HepG2 (cell line): ENCODE measurements at regions not wholly inside any gene's neighbourhood (a gene's known extent, or its start where the extent isn't known, plus 50 kb on each side); places are given as distances from the start of the nearest gene placed in this dataset.

ENCODE experiments used
- CTCF ChIP-seq: sonication (generic); formaldehyde crosslinking; IDR thresholded peaks from 2 replicates; pipeline ENCODE4 v1.5.0; 2020; ENCODE audit warnings: mild to moderate bottlenecking, missing genetic modification reagents, moderate library complexity
- FOSL1 ChIP-seq: sonication (generic); formaldehyde crosslinking; IDR thresholded peaks from 2 replicates; pipeline ENCODE4 v1.9.0; 2021; ENCODE audit warnings: missing genetic modification reagents, borderline replicate concordance
- TF ChIP-seq, protein P1 (sequence below): fragments of 450-650 bp; IDR thresholded peaks from 2 replicates; pipeline ENCODE4 v1.6.1; 2017

DNA sequence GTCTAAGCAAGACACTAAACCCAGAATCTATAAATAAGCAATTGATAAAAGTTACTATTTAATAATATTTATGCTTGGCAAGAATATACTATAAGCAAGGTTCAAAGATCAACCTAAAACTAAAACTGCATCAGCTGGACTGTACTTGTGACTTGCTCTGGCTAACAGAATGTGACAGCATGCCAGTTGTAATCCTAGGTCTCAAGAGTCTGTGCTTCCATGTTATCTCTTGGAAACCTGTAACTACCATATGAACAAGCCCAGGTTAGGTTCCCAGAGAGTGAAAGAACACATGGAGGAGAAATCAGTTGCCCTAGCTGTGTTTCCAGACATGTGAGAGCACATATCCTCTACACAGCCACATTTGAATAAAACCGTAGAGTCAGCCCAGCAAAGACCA is 297.4 kb downstream of the CDH2 start:
- TF ChIP-seq, protein P1, sequence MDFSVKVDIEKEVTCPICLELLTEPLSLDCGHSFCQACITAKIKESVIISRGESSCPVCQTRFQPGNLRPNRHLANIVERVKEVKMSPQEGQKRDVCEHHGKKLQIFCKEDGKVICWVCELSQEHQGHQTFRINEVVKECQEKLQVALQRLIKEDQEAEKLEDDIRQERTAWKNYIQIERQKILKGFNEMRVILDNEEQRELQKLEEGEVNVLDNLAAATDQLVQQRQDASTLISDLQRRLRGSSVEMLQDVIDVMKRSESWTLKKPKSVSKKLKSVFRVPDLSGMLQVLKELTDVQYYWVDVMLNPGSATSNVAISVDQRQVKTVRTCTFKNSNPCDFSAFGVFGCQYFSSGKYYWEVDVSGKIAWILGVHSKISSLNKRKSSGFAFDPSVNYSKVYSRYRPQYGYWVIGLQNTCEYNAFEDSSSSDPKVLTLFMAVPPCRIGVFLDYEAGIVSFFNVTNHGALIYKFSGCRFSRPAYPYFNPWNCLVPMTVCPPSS, result no peak
- TF ChIP-seq CTCF (CRISPR knock-in tag), result no peak
- no peak for TF ChIP-seq FOSL1 (CRISPR knock-in tag)
